Renal cortex interstitium (tissue), 11 donors: ENCODE measurements at regions not wholly inside any gene's neighbourhood (a gene's known extent, or its start where the extent isn't known, plus 50 kb on each side); places are given as distances from the start of the nearest gene placed in this dataset.

Experiments
- DNase-seq, 11 donors: peaks; one replicate each; pipeline ENCODE4 v3.0.0-alpha.2; 2013; ENCODE audit warnings: low read depth in 9 of 11, low spot score in 4 of 11; ENCODE audit errors: extremely low read depth in 1 of 11

DNA sequence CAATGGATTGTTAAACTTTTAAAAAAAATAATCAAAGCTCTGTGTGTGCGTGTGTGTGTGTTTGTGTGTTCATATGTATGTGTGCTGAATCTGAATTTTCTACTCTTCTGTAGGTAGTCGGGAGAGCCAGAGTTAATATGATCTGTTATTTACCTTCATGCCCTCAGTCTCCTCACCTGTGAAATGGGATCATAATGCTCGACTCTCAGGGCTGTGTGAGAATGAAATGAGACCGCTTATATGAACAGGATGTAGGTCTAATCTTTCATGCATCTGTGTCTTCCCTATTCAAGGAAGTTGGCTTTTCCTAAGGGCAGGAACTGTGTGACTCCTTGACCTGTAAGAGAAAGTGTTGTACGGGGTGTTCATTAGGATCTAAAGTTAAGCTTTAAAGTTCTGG, 182.2 kb downstream of the RPLP1 start:
- DNase-seq: no peak

DNA sequence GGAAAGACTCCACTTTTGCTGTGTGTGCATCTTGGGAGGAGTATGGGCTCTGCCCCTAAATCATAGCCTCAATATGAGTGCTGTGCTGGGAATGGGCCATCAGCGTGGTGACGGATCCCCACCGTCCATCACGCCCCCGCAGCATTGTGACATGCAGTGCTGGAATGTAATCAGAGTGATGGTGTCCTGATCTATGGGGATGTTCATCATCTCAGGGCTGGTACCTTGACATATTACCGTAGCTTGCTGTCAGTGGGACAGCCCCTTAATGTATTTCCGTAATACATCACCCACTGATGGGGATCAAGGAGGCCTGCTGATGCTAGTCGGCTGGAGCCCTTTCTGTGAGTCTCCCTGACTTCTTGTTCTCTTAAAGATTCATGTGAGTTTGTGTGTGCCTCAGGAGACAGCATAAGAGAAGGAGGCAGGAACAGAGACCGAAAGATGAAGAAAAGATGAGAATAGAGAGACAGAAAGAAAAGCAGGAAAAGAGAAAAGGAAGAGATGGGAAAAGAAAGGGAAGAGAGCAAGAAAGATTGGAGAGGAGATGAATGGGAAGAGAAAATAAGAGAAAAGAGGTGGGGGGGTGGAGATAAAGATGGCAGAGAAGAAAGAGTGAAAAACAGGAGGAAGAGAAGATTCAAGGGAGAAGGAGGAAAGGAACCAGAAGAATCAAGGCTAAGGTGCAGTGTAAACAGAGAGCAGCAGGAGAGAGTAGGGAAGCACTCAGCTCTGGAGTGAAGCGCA, 183.7 kb downstream of the RPLP1 start:
- DNase-seq: no peak

DNA sequence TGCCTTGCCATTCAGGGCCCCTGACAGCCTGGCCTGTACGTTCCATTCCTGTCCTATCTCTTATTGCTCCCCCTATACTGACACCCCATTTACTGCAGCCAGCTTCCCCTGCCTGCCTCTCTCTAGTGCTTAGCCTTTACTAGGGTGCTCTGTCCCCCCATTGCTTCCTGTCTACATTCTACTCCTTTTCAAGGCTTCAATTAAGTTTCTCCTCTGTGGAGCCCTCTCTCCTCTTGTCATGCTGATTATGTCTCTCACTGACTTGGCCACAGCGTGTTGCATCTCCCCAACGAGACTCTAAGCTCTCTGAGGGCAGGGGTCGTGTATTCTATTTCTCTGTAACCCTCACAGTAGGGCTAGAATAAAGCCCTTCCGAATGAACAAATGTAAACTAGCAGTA, 185.2 kb downstream of the RPLP1 start:
- DNase-seq: no peak

DNA sequence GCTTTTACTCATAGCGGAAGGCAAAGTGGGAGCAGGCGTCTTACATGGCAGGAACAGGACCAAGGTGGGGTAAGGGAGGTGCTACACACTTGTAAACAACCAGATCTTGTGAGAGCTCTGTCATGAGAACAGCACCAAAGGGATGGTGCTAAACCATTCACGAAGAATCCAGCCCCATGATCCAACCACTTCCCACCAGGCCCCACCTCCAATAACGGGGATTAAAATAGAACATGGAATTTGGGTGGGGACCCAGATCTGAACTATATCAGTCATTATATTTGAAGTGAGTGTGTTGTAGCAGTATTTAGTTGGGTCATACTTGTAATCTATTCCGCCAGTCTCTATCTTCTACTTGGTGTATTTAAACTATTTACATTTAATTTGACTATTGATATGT, 190.9 kb downstream of the RPLP1 start:
- DNase-seq: no peak

DNA sequence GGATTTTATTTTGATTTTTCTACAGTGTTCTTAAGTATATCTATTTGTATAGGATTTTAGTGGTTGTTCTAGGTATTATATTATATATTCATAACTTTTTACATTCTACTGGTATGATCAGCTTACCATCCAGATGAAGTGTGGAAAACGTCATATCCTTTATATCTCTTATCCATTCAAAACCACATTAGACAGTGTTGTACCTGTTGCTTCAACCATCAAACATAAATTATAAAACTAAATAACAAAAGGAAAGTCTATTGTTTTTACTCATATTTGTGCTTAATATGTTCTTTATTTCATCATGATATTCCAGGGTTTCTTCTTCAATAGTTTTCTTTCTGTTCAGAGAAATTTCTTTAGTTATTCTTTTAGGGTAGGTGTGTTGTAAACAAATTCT, 191.4 kb downstream of the RPLP1 start:
- no peak for DNase-seq

DNA sequence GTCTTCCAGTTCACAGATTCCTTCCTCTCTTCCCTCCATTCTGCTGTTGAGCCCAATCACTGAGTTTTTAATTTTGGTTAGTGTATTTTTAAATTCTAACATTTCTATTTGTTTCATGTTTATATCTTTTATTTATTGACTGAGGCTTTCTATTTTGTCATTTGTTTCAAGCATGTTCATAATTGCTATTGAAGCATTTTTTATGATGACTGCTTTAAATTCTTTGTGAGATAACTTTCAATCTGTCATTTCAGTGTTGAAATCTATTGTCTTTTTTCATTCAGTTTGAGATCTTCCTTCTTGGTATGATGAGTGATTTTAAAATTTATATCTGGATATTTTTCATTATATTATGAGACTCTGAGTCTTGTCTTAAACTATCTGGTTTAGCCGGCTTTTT, 192.3 kb downstream of the RPLP1 start:
- DNase-seq: no peak

DNA sequence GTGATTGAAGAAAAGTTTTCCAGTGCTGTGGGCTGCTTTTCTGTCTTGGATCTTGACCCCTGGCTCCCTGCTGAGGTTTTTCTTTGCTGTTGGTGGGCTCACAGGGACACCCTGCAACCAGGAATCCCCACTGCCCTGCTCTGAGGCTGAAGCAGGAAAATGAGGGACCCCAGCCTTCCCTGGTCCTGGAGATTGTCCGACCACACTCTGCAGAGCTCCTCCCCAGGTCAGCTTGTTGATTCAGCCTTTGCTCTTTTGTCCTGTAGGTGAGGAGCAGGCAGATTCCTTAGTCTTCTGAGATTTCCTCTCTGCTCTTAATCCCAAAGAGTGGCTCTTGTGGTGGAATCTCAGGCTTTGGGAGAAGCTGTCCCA, 194.5 kb downstream of the RPLP1 start:
- no peak for DNase-seq

DNA sequence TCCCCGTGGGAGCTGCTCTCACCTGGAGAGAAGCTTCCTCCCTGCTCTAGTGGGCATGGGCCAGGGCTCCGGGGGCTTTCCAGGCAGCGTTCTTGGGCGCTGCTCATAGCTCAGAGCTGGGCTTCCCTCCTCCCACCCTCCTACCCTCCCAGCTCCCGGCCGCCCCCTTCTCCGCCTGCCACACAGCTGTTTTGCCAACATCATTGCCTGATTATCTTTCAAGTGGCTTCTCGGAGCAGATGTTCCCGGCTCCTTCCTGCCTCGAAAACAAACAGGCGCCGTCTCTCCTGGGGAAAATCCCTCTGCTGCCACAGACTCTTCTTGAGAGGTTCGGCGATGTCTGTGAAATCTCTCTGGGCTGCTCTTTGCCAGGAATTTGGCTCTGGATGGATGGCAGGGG, 195.6 kb downstream of the RPLP1 start:
- no peak for DNase-seq

DNA sequence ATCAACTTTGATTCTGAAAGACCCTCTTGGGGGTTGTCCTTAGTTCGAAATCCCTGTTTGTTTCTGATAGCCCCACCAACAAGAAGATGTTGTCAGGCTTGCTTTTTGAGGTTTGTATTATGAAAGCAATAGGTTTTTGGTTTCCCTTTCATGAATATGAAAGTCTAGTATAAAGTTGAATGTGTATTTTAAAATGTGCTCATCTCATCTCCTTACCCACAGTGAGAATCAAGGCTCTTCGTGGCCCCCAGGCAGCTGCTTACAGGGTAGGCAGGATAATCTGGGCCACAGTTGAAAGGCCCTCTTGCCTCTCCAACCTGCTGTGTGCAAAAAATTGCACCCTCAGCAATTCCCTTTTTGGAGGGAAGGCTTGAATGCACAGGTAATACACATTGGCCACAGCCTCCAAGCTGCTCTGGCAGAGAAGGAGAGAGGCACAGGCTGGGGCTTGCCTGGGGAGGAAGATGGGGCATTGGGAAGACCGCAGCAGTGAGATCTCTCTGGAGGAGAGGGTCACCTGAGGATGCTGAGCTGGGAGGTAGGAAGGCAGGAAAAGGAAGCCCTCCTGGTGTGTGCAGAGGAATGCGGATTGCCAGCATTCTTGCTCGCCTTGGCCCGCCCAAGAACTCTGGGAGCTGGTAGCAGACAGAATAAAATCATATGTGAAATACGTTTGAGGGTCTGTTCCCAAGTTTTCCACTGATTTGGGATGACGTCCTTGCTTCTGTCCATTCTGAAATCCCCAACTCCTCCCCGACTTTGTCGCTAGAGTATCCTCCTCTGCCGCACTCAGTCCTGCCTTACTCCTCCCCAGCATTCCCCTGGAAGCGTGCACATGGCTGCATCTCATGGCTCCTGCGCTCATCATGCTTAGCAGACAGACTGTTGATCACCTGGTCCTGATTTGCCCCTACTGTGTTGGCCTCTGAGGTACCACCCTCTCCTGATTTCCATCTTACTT, 196.4 kb downstream of the RPLP1 start:
- no peak for DNase-seq

DNA sequence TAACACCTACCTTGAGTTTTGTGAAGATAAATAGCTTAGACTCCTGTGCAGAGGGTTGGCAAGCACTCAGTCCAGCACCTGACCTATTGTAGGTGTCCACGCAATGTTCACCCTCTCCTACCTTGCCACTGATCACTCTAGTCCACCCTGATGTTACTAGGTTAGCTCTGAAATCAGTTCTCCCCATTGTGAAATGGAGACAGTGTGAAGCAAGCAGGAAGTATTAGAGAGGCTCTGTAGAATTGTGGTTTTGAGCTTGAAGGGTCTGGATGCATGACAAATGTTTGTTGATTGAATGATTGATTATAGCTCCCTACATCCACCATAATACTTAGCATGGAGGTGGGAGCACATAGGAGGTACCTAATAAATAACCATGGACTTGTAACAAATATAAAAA, 199.7 kb downstream of the RPLP1 start:
- DNase-seq: no peak

DNA sequence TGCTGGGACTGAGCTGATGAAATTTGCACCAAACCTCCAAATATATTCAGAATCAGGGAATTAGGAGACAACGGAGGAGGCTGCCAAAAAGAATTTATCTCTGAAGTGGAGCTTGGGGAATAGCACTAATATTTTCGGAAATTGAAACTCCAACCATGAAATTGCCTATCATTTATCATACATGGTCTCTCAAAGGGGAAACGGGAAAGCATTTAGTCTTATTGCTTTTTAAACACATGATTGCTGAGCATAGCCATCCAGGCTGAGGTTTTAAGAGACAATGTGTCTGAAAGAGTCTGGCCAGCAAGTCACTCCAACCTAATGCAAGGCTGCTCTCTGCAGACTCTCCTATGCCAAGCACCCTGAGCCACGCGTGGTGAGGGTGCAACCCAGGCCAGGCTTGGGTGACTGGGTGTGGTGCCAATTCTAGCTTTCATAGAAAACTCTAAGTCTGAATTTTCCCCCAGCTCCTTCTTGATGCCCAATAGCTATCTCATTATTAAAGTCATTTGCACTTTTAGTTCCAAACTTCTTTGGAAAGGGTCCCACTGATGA, 200.2 kb downstream of the RPLP1 start:
- no peak for DNase-seq

DNA sequence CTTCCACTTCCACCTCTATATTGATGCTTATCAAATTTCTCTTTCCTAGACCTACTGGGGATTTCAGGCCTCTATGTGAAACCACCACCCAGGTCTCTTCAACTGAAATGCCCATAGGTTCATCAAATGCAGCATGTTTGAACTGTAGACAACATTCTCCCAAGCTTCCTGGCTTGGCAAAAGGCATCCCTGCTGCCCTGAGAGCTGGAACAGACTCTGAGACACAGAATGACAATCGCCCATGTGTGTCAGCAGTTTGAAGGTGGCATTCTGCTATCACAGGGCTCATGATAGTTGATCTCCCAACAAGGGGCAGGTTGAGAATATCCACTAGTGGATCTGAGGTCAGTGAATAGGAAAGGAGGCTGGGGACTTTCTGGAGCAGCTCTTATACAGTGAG, 200.7 kb downstream of the RPLP1 start:
- no peak for DNase-seq

DNA sequence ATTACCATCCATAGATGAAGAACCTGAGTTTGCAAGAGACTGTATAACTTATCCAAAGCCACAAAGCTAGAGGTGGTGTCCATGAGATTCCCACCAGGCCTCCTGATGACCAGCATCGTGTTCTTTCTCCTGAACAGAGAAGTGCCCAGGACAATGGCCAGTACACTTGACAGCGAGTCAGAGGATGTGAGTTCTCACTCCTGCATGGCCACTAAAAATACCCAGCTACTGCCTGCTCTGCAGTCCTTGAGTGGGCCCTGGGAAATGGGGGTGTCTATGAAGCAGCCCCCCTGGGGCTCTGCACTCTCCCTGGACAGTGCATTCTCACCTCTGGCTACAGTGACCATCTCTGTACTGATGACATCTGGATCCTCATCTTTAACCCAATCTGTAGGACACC, 201.2 kb downstream of the RPLP1 start:
- DNase-seq: no peak

DNA sequence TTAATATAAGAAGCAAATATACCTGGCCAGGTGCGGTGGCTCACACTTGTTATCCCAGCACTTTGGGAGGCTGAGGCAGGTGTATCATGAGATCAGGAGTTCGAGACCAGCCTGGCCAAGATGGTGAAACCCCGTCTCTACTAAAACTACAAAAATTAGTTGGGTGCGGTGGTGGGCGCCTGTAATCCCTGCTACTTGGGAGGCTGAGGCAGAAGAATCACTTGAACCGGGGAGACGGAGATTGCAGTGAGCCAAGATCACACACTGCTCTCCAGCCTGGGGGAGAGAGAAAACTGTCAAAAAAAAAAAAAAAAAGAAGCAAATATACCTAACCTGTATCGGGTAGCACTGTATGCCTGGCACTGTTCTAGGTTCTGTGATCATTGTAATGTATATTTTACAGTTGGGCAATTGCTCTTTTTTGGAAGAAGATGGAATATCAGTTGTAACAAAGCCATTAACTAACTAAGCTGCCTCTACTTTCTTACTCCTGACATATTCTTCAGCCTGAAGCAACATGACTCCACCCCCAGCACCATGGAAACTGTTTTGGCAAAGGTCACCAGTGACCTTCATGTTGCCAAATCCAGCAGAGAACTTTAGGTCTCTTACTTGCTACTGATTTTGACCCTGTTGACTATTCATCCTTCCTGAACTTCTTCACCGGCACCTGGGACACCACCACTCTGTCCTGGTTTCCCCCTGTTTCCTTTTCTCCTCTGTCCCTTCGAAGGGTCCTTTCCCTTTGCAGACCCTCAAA, 203.8 kb downstream of the RPLP1 start:
- DNase-seq: no peak

DNA sequence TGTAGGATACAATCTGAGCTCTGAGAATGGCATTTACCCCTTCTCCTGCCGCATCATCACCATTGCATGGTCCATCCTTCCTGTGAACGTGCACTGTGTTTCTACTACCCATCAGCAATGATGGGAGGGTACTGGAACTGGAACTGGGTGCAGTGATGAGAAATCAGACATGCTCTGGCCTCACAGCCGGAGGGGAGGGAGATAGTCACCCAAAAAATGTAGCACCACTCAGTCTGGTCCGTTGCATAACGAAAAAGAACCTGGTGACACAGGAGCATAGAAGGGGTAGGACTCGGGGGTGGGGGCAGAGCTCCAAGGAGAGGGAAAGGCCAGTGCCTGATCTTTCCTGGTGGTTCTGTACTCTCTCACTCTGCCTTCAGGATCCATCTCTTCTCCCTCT, 205.0 kb downstream of the RPLP1 start:
- DNase-seq: no peak

DNA sequence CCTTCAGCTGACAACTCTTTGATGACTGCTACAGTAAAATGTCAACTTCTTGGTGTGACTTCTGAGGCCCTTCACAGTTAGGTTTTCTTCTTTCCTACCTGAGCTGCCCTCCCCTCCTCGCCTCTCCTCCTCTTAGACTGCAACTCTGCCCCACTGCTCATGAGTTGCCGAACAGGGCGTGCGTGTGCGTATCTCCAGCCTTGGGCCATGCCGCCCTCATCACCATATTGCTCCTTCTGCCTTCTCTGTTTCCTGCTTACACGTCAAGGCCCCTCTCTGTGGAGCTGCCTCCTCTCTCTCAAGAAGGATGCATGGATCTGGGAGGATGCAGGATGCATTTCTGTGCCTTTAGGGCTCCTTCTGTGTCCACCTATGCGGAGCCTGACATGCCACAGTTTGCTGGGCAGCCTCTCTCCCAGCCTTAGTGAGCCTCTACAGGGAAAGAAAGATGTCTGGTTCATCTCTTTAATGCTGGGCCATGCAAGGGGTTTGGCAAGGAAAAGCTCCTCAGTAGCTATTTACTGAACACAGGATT, 205.9 kb downstream of the RPLP1 start:
- no peak for DNase-seq

DNA sequence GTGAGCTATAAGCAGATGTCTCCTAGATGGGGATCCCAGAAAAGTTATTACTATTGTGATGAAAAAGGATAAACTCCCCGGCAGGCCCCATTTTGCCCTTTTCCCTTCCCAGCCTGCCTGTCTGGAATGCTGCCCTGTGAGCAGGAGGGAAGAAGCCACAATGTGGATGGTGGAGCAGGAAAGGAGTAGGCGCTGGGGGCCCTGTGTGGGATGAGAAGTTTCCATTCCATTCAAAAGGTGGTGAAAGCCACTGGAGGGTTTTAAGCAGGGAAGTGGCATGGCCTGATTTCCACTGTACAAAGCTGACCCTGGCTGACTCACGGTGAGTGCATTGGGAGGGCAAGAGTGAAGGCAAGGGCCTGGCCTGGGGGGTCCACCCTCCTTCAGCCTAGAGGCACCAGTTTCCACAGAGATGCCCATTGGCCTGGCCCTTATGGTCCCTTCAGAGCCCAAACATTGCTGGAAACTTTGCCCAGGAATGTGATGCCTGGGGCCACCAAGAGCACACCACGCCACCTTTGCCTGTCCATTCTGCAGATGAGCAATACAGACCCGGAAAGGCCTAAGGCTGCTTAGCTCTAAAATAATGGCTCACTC, 206.9 kb downstream of the RPLP1 start:
- no peak for DNase-seq

DNA sequence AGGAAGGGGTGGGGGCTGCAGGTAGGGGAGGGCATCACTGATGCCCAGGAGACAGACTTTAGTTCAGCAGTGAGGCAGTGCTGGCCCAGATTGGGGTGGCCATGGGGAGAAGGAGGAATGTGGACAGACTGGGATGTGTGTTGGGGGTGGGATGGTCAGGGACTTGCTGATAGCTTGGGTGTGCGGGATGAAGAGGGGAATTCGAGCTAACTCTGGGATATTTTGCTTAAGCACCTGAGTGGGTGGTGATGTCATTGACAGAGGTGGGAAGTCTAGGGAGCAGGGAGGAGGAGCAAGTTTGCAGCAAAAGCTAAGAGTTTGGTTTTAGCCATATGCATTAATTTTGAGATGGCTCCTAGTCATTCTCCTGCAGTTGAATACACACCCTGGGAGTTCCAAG, 207.5 kb downstream of the RPLP1 start:
- no peak for DNase-seq
